AG10803 (cell line): ENCODE measurements at regions not wholly inside any gene's neighbourhood (a gene's known extent, or its start where the extent isn't known, plus 50 kb on each side); places are given as distances from the start of the nearest gene placed in this dataset.

Experiments used
- DNase-seq: peaks from one replicate; pipeline ENCODE4 v3.0.0; 2010; ENCODE audit warnings: low read depth
- H3K4me3 ChIP-seq: 2 replicates; pipeline ENCODE4 v1.5.1; 2011; ENCODE audit warnings: mild to moderate bottlenecking, low read length, control low read depth
- TF ChIP-seq, protein P1 (sequence below): conservative IDR thresholded peaks from 2 replicates; pipeline ENCODE4 v1.5.1; 2011; ENCODE audit warnings: mild to moderate bottlenecking, low read length, control low read depth, inconsistent platforms

DNA sequence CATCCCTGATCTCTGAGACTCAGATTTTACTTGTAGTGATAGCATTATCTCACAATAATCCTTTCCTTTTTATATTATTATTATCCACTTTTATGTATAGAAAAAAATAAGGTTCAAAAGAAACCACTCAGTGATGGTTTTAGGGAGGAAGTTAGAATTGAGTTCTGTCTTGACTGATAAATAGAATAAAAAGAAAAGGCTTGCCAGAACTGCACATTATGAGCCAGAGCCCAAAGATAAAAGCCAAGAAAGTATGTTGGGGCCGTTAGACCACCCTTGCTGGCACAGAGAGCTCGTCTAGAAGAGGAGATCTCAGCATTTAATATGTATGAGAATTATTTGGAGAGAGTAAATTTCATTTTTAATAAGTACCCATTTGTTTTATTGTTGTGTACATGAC, 103.2 kb downstream of the TSPAN8 start:
- TF ChIP-seq, protein P1, sequence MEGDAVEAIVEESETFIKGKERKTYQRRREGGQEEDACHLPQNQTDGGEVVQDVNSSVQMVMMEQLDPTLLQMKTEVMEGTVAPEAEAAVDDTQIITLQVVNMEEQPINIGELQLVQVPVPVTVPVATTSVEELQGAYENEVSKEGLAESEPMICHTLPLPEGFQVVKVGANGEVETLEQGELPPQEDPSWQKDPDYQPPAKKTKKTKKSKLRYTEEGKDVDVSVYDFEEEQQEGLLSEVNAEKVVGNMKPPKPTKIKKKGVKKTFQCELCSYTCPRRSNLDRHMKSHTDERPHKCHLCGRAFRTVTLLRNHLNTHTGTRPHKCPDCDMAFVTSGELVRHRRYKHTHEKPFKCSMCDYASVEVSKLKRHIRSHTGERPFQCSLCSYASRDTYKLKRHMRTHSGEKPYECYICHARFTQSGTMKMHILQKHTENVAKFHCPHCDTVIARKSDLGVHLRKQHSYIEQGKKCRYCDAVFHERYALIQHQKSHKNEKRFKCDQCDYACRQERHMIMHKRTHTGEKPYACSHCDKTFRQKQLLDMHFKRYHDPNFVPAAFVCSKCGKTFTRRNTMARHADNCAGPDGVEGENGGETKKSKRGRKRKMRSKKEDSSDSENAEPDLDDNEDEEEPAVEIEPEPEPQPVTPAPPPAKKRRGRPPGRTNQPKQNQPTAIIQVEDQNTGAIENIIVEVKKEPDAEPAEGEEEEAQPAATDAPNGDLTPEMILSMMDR = no peak
- DNase-seq = no peak
- H3K4me3 ChIP-seq = no peak overlapping the region

DNA sequence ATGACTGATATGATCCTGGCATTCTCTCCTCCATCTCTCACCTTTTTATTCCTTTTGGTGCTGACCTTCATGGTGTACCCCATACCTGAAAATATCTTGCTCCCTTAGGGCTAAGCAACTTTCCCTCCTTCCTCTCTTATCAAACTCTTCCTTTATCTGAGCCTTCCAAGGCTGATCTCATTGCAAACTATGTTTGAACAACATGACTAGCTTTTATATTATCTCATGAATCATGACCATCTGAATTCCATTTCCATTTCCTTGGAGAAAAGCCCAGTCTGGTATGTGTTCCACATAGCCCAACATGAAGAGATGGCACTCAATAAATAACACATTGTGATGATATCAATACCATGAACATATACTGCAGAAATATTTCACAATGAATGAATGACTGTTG, 111.6 kb downstream of the TSPAN8 start:
- no peak overlapping the region for H3K4me3 ChIP-seq
- peak; percentile 36 for DNase-seq
- TF ChIP-seq, protein P1 = no peak

DNA sequence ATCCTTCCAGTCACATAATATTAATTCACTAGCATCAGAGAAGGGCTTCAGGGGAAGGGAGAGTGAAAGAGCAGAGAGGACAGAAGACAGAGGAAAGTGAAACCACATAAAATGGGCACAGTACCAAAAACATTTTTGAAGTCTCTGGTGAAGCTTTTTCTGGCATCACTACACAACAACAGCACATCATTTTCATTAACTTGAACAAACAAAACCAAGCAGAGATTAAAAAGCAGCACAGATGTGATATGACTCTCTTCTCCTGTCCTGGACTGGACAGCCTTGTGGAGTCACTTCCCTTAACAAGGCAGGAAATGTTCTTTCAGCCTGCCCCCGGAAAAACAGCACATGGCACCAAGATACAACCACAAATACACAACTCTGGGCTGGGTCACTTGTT, 112.0 kb downstream of the TSPAN8 start:
- no peak overlapping the region for H3K4me3 ChIP-seq
- TF ChIP-seq, protein P1 = no peak
- DNase-seq = peak; percentile 27

DNA sequence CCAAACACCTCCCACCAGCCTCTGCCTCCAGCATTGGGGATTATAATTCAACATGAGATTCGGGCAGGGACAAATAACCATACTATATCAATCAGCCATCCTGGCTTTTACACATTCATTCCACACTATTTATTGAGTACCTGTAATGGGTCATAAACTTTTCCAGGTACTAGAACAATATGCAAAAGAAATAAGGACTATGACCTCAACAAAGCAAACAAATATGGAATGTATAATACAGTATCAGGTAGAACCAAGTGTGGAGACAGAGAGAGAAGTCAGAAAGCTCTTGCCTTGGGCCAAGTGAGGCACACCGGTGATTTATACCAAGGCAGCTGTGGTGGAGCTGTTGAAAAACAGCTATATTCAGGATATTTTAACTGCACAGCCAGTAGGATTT, 116.3 kb downstream of the TSPAN8 start:
- DNase-seq = no peak
- no peak overlapping the region for H3K4me3 ChIP-seq
- TF ChIP-seq, protein P1 = no peak

DNA sequence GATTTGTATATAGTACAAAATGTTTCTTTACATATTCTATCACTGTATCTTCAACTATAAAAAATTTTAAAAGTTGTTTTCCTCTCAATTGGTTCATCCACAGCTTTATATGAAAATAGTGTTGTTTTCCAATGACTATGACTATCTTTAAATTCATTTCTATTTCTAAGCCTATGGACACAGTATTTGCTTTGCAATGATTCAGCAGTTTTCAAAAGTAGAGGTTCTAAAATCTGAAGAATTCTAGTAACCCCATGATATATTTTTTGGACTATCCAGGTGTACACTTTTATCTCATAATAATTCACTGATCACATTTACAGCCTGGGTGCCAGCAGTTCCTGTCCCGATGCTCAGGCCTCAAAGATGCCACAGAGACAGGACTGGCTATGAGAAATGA, 118.4 kb upstream of the PTPRR start:
- TF ChIP-seq, protein P1 = no peak
- no peak overlapping the region for H3K4me3 ChIP-seq
- DNase-seq = no peak

DNA sequence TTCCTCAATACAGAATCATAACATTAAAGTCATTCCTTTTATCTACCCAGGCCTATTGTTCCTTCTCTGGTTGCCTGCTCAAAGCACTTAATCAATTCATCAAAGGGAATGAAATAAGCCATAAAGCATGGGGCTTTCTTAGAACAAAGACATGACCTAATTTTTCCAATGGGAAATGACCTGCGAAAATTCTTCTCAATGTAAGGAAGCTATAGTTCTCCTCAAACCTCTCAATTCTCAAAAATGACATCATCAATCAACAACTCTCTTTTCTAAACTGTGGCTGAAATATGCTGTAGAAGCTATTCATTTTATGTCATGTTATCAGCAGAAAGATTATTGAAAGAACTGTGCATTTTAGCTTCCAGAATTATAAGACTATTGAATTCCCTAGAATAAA, 116.0 kb upstream of the PTPRR start:
- DNase-seq = no peak
- no peak overlapping the region for H3K4me3 ChIP-seq
- TF ChIP-seq, protein P1 = no peak

DNA sequence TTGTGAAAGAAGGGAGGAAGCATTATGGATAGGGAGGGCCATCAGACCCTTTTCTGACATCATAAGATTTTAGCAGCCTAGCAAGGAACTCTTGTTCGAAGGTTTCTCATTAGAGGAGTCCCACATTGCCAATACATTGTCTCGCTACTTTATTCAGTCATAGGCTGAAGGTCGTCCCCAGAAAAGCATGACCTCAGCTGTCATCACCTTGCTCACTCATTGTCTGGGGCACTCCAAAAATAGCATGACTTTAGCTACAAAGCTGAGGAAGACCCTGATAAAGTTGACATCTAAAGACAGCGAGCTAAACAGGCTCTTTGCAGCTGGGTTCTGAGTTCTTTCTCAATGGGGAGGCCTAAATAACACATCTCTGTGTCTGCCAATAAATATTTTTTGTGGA, 112.4 kb upstream of the PTPRR start:
- no peak overlapping the region for H3K4me3 ChIP-seq
- no peak for DNase-seq
- TF ChIP-seq, protein P1 = no peak
